Esophagus muscularis mucosa (tissue), 4 donors: ENCODE measurements at regions not wholly inside any gene's neighbourhood (a gene's known extent, or its start where the extent isn't known, plus 50 kb on each side); places are given as distances from the start of the nearest gene placed in this dataset.

Experiments used
- EP300 ChIP-seq: sonication (generic); formaldehyde crosslinking; IDR thresholded peaks from one replicate; pipeline ENCODE4 v1.6.1; 2017; ENCODE audit warnings: antibody characterized with exemption
- POLR2A ChIP-seq: fragments of 450-650 bp; IDR thresholded peaks from one replicate; pipeline ENCODE4 v1.6.1; 2017; ENCODE audit warnings: antibody characterized with exemption, moderate library complexity, mild to moderate bottlenecking, low read depth
- POLR2AphosphoS5 ChIP-seq, 2 donors: sonication (generic); formaldehyde crosslinking; IDR thresholded peaks; one replicate each; pipeline ENCODE4 v1.6.1; 2017; ENCODE audit warnings: antibody characterized with exemption in 2 of 2
- TF ChIP-seq, protein P1 (sequence below), 3 experiments: fragments of 200-600 bp in 2 of 3; fragments of 450-650 bp in 1 of 3; sonication (generic) in 2 of 3; IDR thresholded peaks; one replicate each; pipeline ENCODE4 v1.5.1; 2017 to 2019; ENCODE audit warnings: antibody characterized with exemption in 3 of 3, mild to moderate bottlenecking in 2 of 3, moderate library complexity in 1 of 3

GRCh38 chr13:22447132-22447886 lies 733.5 kb upstream of the SGCG start:
- TF ChIP-seq, protein P1, sequence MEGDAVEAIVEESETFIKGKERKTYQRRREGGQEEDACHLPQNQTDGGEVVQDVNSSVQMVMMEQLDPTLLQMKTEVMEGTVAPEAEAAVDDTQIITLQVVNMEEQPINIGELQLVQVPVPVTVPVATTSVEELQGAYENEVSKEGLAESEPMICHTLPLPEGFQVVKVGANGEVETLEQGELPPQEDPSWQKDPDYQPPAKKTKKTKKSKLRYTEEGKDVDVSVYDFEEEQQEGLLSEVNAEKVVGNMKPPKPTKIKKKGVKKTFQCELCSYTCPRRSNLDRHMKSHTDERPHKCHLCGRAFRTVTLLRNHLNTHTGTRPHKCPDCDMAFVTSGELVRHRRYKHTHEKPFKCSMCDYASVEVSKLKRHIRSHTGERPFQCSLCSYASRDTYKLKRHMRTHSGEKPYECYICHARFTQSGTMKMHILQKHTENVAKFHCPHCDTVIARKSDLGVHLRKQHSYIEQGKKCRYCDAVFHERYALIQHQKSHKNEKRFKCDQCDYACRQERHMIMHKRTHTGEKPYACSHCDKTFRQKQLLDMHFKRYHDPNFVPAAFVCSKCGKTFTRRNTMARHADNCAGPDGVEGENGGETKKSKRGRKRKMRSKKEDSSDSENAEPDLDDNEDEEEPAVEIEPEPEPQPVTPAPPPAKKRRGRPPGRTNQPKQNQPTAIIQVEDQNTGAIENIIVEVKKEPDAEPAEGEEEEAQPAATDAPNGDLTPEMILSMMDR (IDR thresholded peaks at IDR 0.05) = no peak
- no peak for TF ChIP-seq POLR2AphosphoS5 (IDR thresholded peaks at IDR 0.05)
- TF ChIP-seq POLR2A = no peak
- TF ChIP-seq EP300 = no peak
